ENCODE measurements at regions not wholly inside any gene's neighbourhood (a gene's known extent, or its start where the extent isn't known, plus 50 kb on each side); places are given as distances from the start of the nearest gene placed in this dataset.
"Not testable (repeated sequence)": the region's sequence is repeated elsewhere in the genome, so short reads cannot be mapped to it uniquely, and the experiment has no call there.

- H3K23me2 ChIP-seq (ENCODE audit: low read depth, low read length); H3K18ac ChIP-seq (ENCODE audit: extremely low read depth, low read length); H2BK120ac ChIP-seq (replicated peaks; ENCODE audit: low read depth, low read length); H2AFZ ChIP-seq (ENCODE audit: low read length); FAIRE-seq; H3K4me1 ChIP-seq (replicated peaks in 1 of 4; ENCODE audit: control insufficient read depth in 3 of 4, insufficient read depth in 4 of 4, low read length in 3 of 4); H2BK15ac ChIP-seq (ENCODE audit: low read length); CTCF ChIA-PET (ENCODE audit: partially characterized antibody); POLR2A ChIA-PET (ENCODE audit: partially characterized antibody); H2BK12ac ChIP-seq (ENCODE audit: low read depth, low read length); H3K27ac ChIP-seq (ENCODE audit: low read depth, low read length); H4K5ac ChIP-seq (ENCODE audit: insufficient read length, low read depth, low read length); H3K23ac ChIP-seq (ENCODE audit: insufficient read length); H3K56ac ChIP-seq (replicated peaks; ENCODE audit: insufficient read length, low read depth, low read length); H4K8ac ChIP-seq (ENCODE audit: extremely low read depth, insufficient read depth, low read length); H3K4me2 ChIP-seq (ENCODE audit: insufficient read depth in 1 of 2, low read depth in 2 of 2, low read length in 2 of 2); H3K4me3 ChIP-seq (ENCODE audit: extremely low read depth in 1 of 4, insufficient read depth in 2 of 4, low read depth in 3 of 4, low read length in 4 of 4); H2BK20ac ChIP-seq (ENCODE audit: low read length); DNase-seq (ENCODE audit: low read depth in 1 of 2, low spot score in 2 of 2); H4K91ac ChIP-seq (replicated peaks; ENCODE audit: insufficient read length, low read length); H3K9me3 ChIP-seq (ENCODE audit: insufficient read depth in 2 of 2, low read depth in 1 of 2, low read length in 1 of 2); H4K20me1 ChIP-seq (replicated peaks in 1 of 2; ENCODE audit: control insufficient read depth in 1 of 2, insufficient read depth in 2 of 2, low read length in 2 of 2); H2AK5ac ChIP-seq (ENCODE audit: low read depth, low read length); H3K27me3 ChIP-seq (replicated peaks in 1 of 4; ENCODE audit: control insufficient read depth in 3 of 4, extremely low read depth in 1 of 4, insufficient read depth in 3 of 4, low read length in 3 of 4); H3K79me2 ChIP-seq (ENCODE audit: control insufficient read depth in 1 of 2, insufficient read depth in 2 of 2, low read length in 2 of 2); H3K9ac ChIP-seq (replicated peaks in 1 of 4; ENCODE audit: extremely low read depth in 1 of 4, low read depth in 3 of 4, low read length in 3 of 4); H3K4ac ChIP-seq (replicated peaks; ENCODE audit: insufficient read length, low read depth, low read length); H3K79me1 ChIP-seq (ENCODE audit: low read depth, low read length); H3K36me3 ChIP-seq (ENCODE audit: control insufficient read depth in 2 of 4, insufficient read depth in 4 of 4, low read length in 3 of 4); H3K14ac ChIP-seq (ENCODE audit: insufficient read length); H2BK5ac ChIP-seq (ENCODE audit: low read depth, low read length): not testable (repeated sequence)
- 90% methylated on average over 2 of the region's 7 CpGs; no CpG with 5 or more reads in 1 of the 2 experiments for WGBS, 2 experiments (ENCODE audit: extremely low coverage in 1 of 2, insufficient coverage in 1 of 2, insufficient read length in 1 of 2, insufficient replicate concordance in 2 of 2, low coverage in 1 of 2, low lambda C conversion rate in 2 of 2, missing lambda C conversion rate in 1 of 2)
Observed at GRCh38 chr11:3307584-3307983, 71.4 kb downstream of the ZNF195 start.

- FAIRE-seq; CTCF ChIA-PET (ENCODE audit: partially characterized antibody); H3K36me3 ChIP-seq (ENCODE audit: control insufficient read depth in 2 of 4, insufficient read depth in 4 of 4, low read length in 3 of 4); H3K79me2 ChIP-seq (ENCODE audit: control insufficient read depth in 1 of 2, insufficient read depth in 2 of 2, low read length in 2 of 2); H2BK12ac ChIP-seq (ENCODE audit: low read depth, low read length); H3K9ac ChIP-seq (replicated peaks in 1 of 4; ENCODE audit: extremely low read depth in 1 of 4, low read depth in 3 of 4, low read length in 3 of 4); H2AK5ac ChIP-seq (ENCODE audit: low read depth, low read length); POLR2A ChIA-PET (ENCODE audit: partially characterized antibody); H4K91ac ChIP-seq (replicated peaks; ENCODE audit: insufficient read length, low read length); H3K4me2 ChIP-seq (ENCODE audit: insufficient read depth in 1 of 2, low read depth in 2 of 2, low read length in 2 of 2); H3K9me3 ChIP-seq (ENCODE audit: insufficient read depth in 2 of 2, low read depth in 1 of 2, low read length in 1 of 2); DNase-seq (ENCODE audit: low read depth in 1 of 2, low spot score in 2 of 2); H3K23ac ChIP-seq (ENCODE audit: insufficient read length); H3K27me3 ChIP-seq (replicated peaks in 1 of 4; ENCODE audit: control insufficient read depth in 3 of 4, extremely low read depth in 1 of 4, insufficient read depth in 3 of 4, low read length in 3 of 4); H2BK20ac ChIP-seq (ENCODE audit: low read length); H3K18ac ChIP-seq (ENCODE audit: extremely low read depth, low read length); H3K27ac ChIP-seq (ENCODE audit: low read depth, low read length); H3K23me2 ChIP-seq (ENCODE audit: low read depth, low read length); H3K4me1 ChIP-seq (replicated peaks in 1 of 4; ENCODE audit: control insufficient read depth in 3 of 4, insufficient read depth in 4 of 4, low read length in 3 of 4); H3K4me3 ChIP-seq (ENCODE audit: extremely low read depth in 1 of 4, insufficient read depth in 2 of 4, low read depth in 3 of 4, low read length in 4 of 4); H4K5ac ChIP-seq (ENCODE audit: insufficient read length, low read depth, low read length); H2BK120ac ChIP-seq (replicated peaks; ENCODE audit: low read depth, low read length); H2BK15ac ChIP-seq (ENCODE audit: low read length); H3K56ac ChIP-seq (replicated peaks; ENCODE audit: insufficient read length, low read depth, low read length); H4K8ac ChIP-seq (ENCODE audit: extremely low read depth, insufficient read depth, low read length); H3K79me1 ChIP-seq (ENCODE audit: low read depth, low read length); H3K14ac ChIP-seq (ENCODE audit: insufficient read length); H3K4ac ChIP-seq (replicated peaks; ENCODE audit: insufficient read length, low read depth, low read length); H2AFZ ChIP-seq (ENCODE audit: low read length); H2BK5ac ChIP-seq (ENCODE audit: low read depth, low read length); H4K20me1 ChIP-seq (replicated peaks in 1 of 2; ENCODE audit: control insufficient read depth in 1 of 2, insufficient read depth in 2 of 2, low read length in 2 of 2): not testable (repeated sequence)
- no CpG with 5 or more reads among the region's 12 CpGs for WGBS, 2 experiments (ENCODE audit: extremely low coverage in 1 of 2, insufficient coverage in 1 of 2, insufficient read length in 1 of 2, insufficient replicate concordance in 2 of 2, low coverage in 1 of 2, low lambda C conversion rate in 2 of 2, missing lambda C conversion rate in 1 of 2)
Observed at GRCh38 chr11:3301060-3301459, 68.8 kb upstream of the MRGPRE start.

Measured in H1 (cell line).